ENCODE measurements at regions not wholly inside any gene's neighbourhood (a gene's known extent, or its start where the extent isn't known, plus 50 kb on each side); places are given as distances from the start of the nearest gene placed in this dataset.

- peaks cover 0 to 26% (median 11%) of the 10 kb centered on the region in 9 donors for H3K9me3 Mint-ChIP-seq
- H3K4me3 Mint-ChIP-seq: no peak overlapping the region
- peaks cover 0 to 4% (median 0%) of the 10 kb centered on the region in 3 donors for H3K36me3 Mint-ChIP-seq
- ATAC-seq: no peak
- no peak overlapping the region for H3K27ac Mint-ChIP-seq
- POLR2A ChIA-PET: no interaction called here
- no peaks in the 10 kb centered on the region for H3K27me3 Mint-ChIP-seq
- no peaks in the 10 kb centered on the region for H3K4me1 Mint-ChIP-seq
- DNase-seq: no peak
These were observed 191.5 kb downstream of the ZBBX start for GRCh38 chr3:167188592-167188991.

GRCh38 chr3:167187221-167187620 lies 192.9 kb downstream of the ZBBX start:
- Mint-ChIP-seq H3K27ac (no peak overlapping the region), H3K36me3 (peaks cover 0 to 4% (median 0%) of the 10 kb centered on the region in 3 donors)

DNA sequence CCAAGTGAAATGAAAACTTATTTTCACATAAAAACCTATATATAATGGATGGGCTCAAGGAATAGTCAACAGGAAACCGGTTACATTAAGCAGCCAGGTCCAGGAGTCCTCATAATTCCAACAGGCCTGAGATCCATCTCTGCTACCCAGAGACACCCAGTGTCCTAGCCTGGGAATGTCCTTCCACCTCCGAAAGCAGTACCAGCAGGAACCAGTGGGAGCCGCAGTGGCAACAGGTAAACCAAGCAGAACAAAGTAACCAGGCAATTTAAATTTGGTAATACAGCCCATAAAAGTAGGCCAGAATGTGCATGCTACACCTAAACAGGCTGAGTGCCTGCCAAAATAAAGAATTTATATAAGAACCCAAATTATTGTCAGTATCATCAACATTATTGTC lies 195.6 kb downstream of the ZBBX start:
- Mint-ChIP-seq H3K36me3 (no peaks in the 10 kb centered on the region), H3K4me1 (no peaks in the 10 kb centered on the region), H3K4me3 (no peak overlapping the region), H3K27ac (no peak overlapping the region), H3K27me3 (no peaks in the 10 kb centered on the region), H3K9me3 (peaks cover 0 to 18% (median 1%) of the 10 kb centered on the region in 9 donors)
- ATAC-seq: no peak
- no peak for DNase-seq
- POLR2A ChIA-PET: no interaction called here

More at GRCh38 chr3:167187221-167187620, 192.9 kb downstream of the ZBBX start:
- Mint-ChIP-seq H3K4me3 (no peak overlapping the region), H3K9me3 (peaks cover 0 to 13% (median 6%) of the 10 kb centered on the region in 9 donors), H3K4me1 (no peaks in the 10 kb centered on the region), H3K27me3 (no peaks in the 10 kb centered on the region)
- ATAC-seq (no peak), DNase-seq (no peak)
- POLR2A ChIA-PET: no interaction called here

- DNase-seq (no peak), ATAC-seq (no peak)
- H3K9me3 Mint-ChIP-seq: peaks cover 6 to 16% (median 13%) of the 10 kb centered on the region in 9 donors
- no peaks in the 10 kb centered on the region for H3K4me1 Mint-ChIP-seq
- peak overlapping the region in 1 of 10 donors; percentile 13 for H3K27ac Mint-ChIP-seq
- POLR2A ChIA-PET: no interaction called here
- no peaks in the 10 kb centered on the region for H3K27me3 Mint-ChIP-seq
- H3K36me3 Mint-ChIP-seq: peaks cover 0 to 12% (median 0%) of the 10 kb centered on the region in 3 donors
- no peak overlapping the region for H3K4me3 Mint-ChIP-seq
These were observed 207.7 kb downstream of the ZBBX start for GRCh38 chr3:167172377-167172776.

GRCh38 chr3:167167491-167167890 lies 212.6 kb downstream of the ZBBX start:
- H3K4me1 Mint-ChIP-seq: no peaks in the 10 kb centered on the region
- H3K27me3 Mint-ChIP-seq: no peaks in the 10 kb centered on the region
- DNase-seq: no peak
- H3K36me3 Mint-ChIP-seq: no peaks in the 10 kb centered on the region
- H3K27ac Mint-ChIP-seq: no peak overlapping the region
- no peak for ATAC-seq
- POLR2A ChIA-PET: no interaction called here
- H3K9me3 Mint-ChIP-seq: peaks cover 0 to 6% (median 0%) of the 10 kb centered on the region in 9 donors
- no peak overlapping the region for H3K4me3 Mint-ChIP-seq

DNA sequence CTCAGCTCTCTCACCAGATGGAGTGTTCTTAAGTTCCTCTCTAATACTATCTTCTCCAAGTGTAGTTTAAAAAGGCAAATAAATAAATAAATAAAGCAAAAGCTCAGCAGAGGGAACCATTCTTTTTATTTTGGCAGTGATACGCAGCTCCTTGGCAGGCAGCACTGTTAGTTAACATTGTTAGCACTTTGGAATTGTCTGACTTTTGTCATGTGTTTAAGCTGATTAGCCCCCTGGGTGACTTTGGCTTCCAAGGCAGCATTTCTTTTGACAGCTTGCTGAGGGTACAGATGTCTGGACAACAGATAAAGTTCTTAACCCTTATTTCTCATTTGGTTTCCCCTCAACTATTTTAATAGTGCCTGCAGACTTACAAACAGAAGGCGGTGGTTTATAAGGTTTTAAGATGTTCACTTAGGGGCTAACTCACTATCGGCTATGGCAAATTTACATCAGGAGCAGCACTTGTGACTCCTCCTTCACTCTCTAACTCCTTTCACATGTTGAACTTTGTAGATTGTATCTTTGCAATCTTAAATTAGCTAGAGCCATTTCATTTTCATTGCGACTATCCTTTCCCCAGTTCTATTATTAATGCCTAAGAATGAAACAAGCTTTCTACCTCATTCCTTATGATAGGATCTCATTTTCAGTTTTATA lies 213.4 kb downstream of the ZBBX start:
- Mint-ChIP-seq H3K36me3 (no peaks in the 10 kb centered on the region), H3K4me1 (no peaks in the 10 kb centered on the region), H3K9me3 (peaks cover 0 to 6% (median 0%) of the 10 kb centered on the region in 9 donors), H3K27ac (no peak overlapping the region), H3K27me3 (no peaks in the 10 kb centered on the region), H3K4me3 (no peak overlapping the region)
- ATAC-seq: no peak
- POLR2A ChIA-PET: no interaction called here
- no peak for DNase-seq

DNA sequence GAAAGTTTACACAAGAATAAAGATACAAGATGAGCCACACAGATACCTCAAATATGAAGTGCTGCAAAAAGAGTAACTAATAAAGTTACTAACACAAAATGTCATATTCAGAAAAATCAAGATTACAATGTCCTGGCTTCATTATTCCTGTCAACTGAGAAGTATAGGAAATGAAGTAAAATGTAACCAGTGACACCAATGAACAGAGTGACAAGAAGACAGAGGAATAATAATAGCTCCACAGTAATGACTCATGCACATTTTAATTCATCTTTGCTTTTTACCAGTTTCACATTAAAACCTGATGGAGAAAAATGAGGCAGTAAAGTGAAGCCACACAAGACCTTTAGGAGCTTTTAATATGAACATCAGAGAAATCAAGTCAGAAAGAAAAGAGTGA lies 214.1 kb downstream of the ZBBX start:
- ATAC-seq (no peak), DNase-seq (no peak)
- no peak overlapping the region for H3K4me3 Mint-ChIP-seq
- POLR2A ChIA-PET: no interaction called here
- H3K27me3 Mint-ChIP-seq: no peaks in the 10 kb centered on the region
- H3K9me3 Mint-ChIP-seq: peaks cover 0 to 6% (median 0%) of the 10 kb centered on the region in 9 donors
- H3K36me3 Mint-ChIP-seq: no peaks in the 10 kb centered on the region
- H3K27ac Mint-ChIP-seq: no peak overlapping the region
- H3K4me1 Mint-ChIP-seq: no peaks in the 10 kb centered on the region

DNA sequence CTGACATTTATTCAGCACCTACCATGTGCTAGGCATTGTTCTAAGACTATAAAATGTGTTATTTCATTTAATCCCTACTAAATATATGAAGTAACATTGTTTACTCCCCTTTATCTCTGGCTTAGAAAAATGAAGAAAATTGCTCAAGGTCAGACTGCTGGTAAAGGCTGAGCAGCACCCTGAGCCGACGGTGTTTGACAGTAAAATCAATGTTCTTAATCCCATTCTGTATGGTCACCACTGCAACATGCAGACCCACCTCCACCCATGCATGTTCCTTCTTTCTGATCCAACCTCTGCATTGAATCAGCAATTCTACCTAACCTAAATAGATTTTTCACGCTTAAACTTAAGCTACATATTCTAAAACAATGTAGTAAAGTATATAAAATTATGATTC lies 216.5 kb downstream of the ZBBX start:
- H3K36me3 Mint-ChIP-seq: no peaks in the 10 kb centered on the region
- no peak for ATAC-seq
- H3K9me3 Mint-ChIP-seq: peaks cover 0 to 5% (median 0%) of the 10 kb centered on the region in 9 donors
- no peaks in the 10 kb centered on the region for H3K27me3 Mint-ChIP-seq
- POLR2A ChIA-PET: no interaction called here
- H3K4me1 Mint-ChIP-seq: no peaks in the 10 kb centered on the region
- no peak overlapping the region for H3K27ac Mint-ChIP-seq
- H3K4me3 Mint-ChIP-seq: no peak overlapping the region
- no peak for DNase-seq

DNA sequence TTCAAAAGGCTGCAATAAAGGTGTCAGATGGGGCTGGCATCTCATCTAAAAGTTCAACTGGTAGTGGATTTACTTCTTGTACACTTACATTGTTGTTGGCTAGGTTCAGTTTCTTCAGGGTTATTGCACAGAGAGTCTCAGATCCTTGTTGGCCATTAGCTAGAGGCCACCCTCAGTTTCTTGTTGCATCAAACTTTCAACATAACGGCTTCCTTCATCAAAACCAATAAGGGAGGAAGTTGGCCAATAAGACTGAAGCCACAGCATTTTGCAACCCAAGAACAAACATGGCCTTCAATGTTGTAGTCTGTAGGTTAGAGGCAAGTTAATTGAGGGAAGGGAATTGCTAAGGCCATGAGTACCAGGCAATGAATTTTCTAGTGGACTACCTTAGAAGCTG lies 218.0 kb downstream of the ZBBX start:
- Mint-ChIP-seq H3K4me1 (no peaks in the 10 kb centered on the region), H3K4me3 (no peak overlapping the region), H3K27me3 (no peaks in the 10 kb centered on the region), H3K9me3 (peaks cover 0 to 13% (median 2%) of the 10 kb centered on the region in 9 donors), H3K36me3 (no peaks in the 10 kb centered on the region), H3K27ac (no peak overlapping the region)
- POLR2A ChIA-PET: no interaction called here
- ATAC-seq (no peak), DNase-seq (no peak)

DNA sequence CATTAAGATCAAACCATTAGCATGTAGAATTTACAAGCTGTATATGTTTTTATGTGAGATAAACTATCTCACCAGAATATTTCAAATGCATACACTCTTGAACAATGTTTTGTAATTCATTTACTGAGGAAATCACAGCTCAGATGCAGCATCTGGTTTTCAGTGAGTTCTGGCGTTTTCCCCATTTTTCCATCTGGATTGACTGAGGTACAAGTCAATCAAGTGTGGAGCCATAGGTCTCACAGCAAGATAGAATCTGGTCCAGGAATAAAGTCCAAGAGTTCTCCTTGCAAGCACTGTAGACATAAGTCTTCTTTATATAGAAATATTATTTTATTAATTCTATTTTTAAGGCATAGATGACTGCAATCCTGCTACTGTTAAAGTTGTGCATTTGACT lies 219.3 kb downstream of the ZBBX start:
- POLR2A ChIA-PET: no interaction called here
- Mint-ChIP-seq H3K4me1 (no peaks in the 10 kb centered on the region), H3K4me3 (no peak overlapping the region), H3K27ac (no peak overlapping the region), H3K36me3 (peaks cover 0 to 5% (median 0%) of the 10 kb centered on the region in 3 donors), H3K27me3 (no peaks in the 10 kb centered on the region), H3K9me3 (peaks cover 0 to 17% (median 2%) of the 10 kb centered on the region in 9 donors)
- DNase-seq (no peak), ATAC-seq (no peak)

DNA sequence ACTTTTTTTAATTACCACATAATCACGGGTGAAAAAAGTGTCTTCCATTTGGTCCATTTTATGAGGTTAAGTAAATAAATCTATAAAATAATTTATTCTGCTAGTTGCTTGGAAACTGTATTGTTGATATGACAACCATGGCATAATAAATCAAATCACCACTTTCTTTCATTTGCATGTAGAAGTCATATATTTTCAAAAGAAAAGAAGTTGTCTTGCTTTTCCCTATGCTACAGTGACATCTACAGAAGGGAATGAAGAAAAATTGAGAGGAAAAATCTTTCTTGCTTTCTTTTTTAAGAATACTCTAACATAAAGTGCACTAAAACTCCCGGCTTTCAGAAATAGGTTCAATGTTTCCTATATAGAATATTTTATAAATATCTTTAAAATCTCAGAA lies 228.5 kb downstream of the ZBBX start:
- POLR2A ChIA-PET: no interaction called here
- Mint-ChIP-seq H3K4me1 (no peaks in the 10 kb centered on the region), H3K27me3 (no peaks in the 10 kb centered on the region), H3K4me3 (no peak overlapping the region), H3K27ac (no peak overlapping the region), H3K9me3 (peaks cover 0 to 28% (median 6%) of the 10 kb centered on the region in 9 donors), H3K36me3 (peaks cover 0 to 7% (median 0%) of the 10 kb centered on the region in 3 donors)
- ATAC-seq (no peak), DNase-seq (no peak)

DNA sequence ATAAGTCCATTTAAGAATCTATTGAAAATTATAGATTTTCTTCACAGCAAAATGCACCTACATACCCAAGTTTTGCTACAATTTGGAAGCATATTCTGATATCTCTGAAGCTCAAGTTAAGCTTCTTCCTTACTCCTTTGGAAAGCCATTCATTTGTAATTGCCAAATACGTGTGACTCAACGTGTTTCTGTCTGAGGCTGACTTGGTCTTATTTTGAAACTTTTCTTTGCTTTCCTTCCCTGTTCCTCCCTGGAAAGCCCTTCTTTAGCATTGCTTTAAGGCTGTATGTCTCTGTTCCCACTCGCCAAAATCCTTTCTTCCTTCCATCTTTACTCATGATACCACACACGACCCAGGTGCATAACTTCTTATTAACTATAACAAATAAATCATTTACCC lies 232.0 kb downstream of the ZBBX start:
- H3K27me3 Mint-ChIP-seq: no peaks in the 10 kb centered on the region
- no peak for ATAC-seq
- H3K36me3 Mint-ChIP-seq: no peaks in the 10 kb centered on the region
- H3K27ac Mint-ChIP-seq: no peak overlapping the region
- no peak for DNase-seq
- no peaks in the 10 kb centered on the region for H3K4me1 Mint-ChIP-seq
- no peak overlapping the region for H3K4me3 Mint-ChIP-seq
- H3K9me3 Mint-ChIP-seq: peaks cover 0 to 16% (median 0%) of the 10 kb centered on the region in 9 donors
- POLR2A ChIA-PET: no interaction called here

GRCh38 chr3:167146911-167147310 lies 233.2 kb downstream of the ZBBX start:
- Mint-ChIP-seq H3K27me3 (no peaks in the 10 kb centered on the region), H3K4me3 (no peak overlapping the region), H3K4me1 (no peaks in the 10 kb centered on the region), H3K27ac (no peak overlapping the region), H3K9me3 (peaks cover 0 to 16% (median under 1%) of the 10 kb centered on the region in 9 donors), H3K36me3 (no peaks in the 10 kb centered on the region)
- no peak for DNase-seq
- no peak for ATAC-seq
- POLR2A ChIA-PET: no interaction called here

Measured in naive thymus-derived CD8-positive, alpha-beta T cell (primary cell).